Prostate gland (tissue), 2 donors: ENCODE measurements at regions not wholly inside any gene's neighbourhood (a gene's known extent, or its start where the extent isn't known, plus 50 kb on each side); places are given as distances from the start of the nearest gene placed in this dataset.

Experiments used
- DNase-seq: peaks from one replicate; pipeline ENCODE4 v3.0.0-alpha.2; 2019; ENCODE audit warnings: low spot score
- H3K27ac ChIP-seq, 2 donors: fragments of 200-600 bp; sonication (generic); 2 replicates each; pipeline ENCODE4 v1.5.1; 2017 to 2019
- H3K27me3 ChIP-seq: fragments of 200-600 bp; sonication (generic); replicated peaks from 2 replicates; pipeline ENCODE4 v1.5.1; 2019; ENCODE audit not compliant: insufficient read depth
- H3K36me3 ChIP-seq, 2 donors: fragments of 200-600 bp; sonication (generic); 1 replicate in 1 of 2; 2 replicates in 1 of 2; pipeline versions ENCODE4 v1.5.1 to v1.8.1; 2017 to 2019
- H3K4me1 ChIP-seq: fragments of 200-600 bp; sonication (generic); replicated peaks from 2 replicates; pipeline ENCODE4 v1.5.1; 2019
- H3K4me3 ChIP-seq, 2 donors: fragments of 200-600 bp; sonication (generic); 2 replicates each; pipeline ENCODE4 v1.5.1; 2017 to 2019
- H3K9me3 ChIP-seq: fragments of 200-600 bp; sonication (generic); 2 replicates; pipeline ENCODE4 v1.5.1; 2017
- CTCF ChIP-seq, 4 experiments: fragments of 200-600 bp in 2 of 4; fragments of 450-650 bp in 2 of 4; sonication (generic) in 2 of 4; IDR thresholded peaks; 1 replicate in 3 of 4; 2 replicates in 1 of 4; pipeline ENCODE4 v1.5.1; 2016 to 2019; ENCODE audit warnings: antibody characterized with exemption in 4 of 4, mild to moderate bottlenecking in 2 of 4, moderate library complexity in 2 of 4
- POLR2A ChIP-seq: fragments of 450-650 bp; IDR thresholded peaks from one replicate; pipeline ENCODE4 v1.6.1; 2016; ENCODE audit warnings: antibody characterized with exemption, mild to moderate bottlenecking
- POLR2AphosphoS5 ChIP-seq: sonication (generic); formaldehyde crosslinking; IDR thresholded peaks from one replicate; pipeline ENCODE4 v1.6.1; 2017; ENCODE audit warnings: antibody characterized with exemption
- WGBS: methylation state at CpG from one replicate; pipeline ENCODE4 v1.1.5; 2018; 5-methylcytosine and 5-hydroxymethylcytosine counted together
- intact Hi-C: fragments of 100-400 bp; cut with DNase I; formaldehyde crosslinking; loops from one replicate; pipeline ENCODE4 v1.14.2; 2022

GRCh38 chr9:131803758-131804411 is 64.0 kb upstream of the RAPGEF1 start:
- no peaks in the 10 kb centered on the region for H3K36me3 ChIP-seq
- no peak for DNase-seq
- WGBS, result 74% methylated on average over 4 of the region's 4 CpGs
- intact Hi-C loops, result no loop called here
- no peak for TF ChIP-seq POLR2A
- no peak for TF ChIP-seq CTCF (IDR thresholded peaks at IDR 0.05)
- TF ChIP-seq POLR2AphosphoS5, result no peak
- H3K9me3 ChIP-seq, result no peaks in the 10 kb centered on the region
- H3K4me3 ChIP-seq, result no peak overlapping the region
- no peaks in the 10 kb centered on the region for H3K27me3 ChIP-seq
- no peak overlapping the region for H3K27ac ChIP-seq
- H3K4me1 ChIP-seq, result no peaks in the 10 kb centered on the region

- no peak for DNase-seq
- intact Hi-C loops, result no loop called here
- H3K9me3 ChIP-seq, result no peaks in the 10 kb centered on the region
- H3K36me3 ChIP-seq, result no peaks in the 10 kb centered on the region
- no peak overlapping the region for H3K4me3 ChIP-seq
- no peaks in the 10 kb centered on the region for H3K27me3 ChIP-seq
- H3K27ac ChIP-seq, result no peak overlapping the region
- WGBS, result 30% methylated on average over 8 of the region's 8 CpGs
- H3K4me1 ChIP-seq, result no peaks in the 10 kb centered on the region
- TF ChIP-seq CTCF (IDR thresholded peaks at IDR 0.05), result no peak
- TF ChIP-seq POLR2A, result no peak
- TF ChIP-seq POLR2AphosphoS5, result no peak
Observed at GRCh38 chr9:131801810-131802209, 61.9 kb upstream of the RAPGEF1 start.

- intact Hi-C loops, result no loop called here
- Histone ChIP-seq H3K27me3 (no peaks in the 10 kb centered on the region), H3K4me3 (no peak overlapping the region), H3K36me3 (no peaks in the 10 kb centered on the region), H3K27ac (no peak overlapping the region), H3K9me3 (no peaks in the 10 kb centered on the region), H3K4me1 (no peaks in the 10 kb centered on the region)
- TF ChIP-seq POLR2A, result no peak
- no peak for TF ChIP-seq POLR2AphosphoS5
- TF ChIP-seq CTCF (IDR thresholded peaks at IDR 0.05), result no peak
- DNase-seq, result no peak
- WGBS, result 51% methylated on average over 2 of the region's 2 CpGs
Observed at GRCh38 chr9:131800843-131801242, 61.0 kb upstream of the RAPGEF1 start.

GRCh38 chr9:131800366-131800765 is 60.5 kb upstream of the RAPGEF1 start:
- no peaks in the 10 kb centered on the region for H3K36me3 ChIP-seq
- no peaks in the 10 kb centered on the region for H3K4me1 ChIP-seq
- H3K4me3 ChIP-seq, result no peak overlapping the region
- 58% methylated on average over 2 of the region's 2 CpGs for WGBS
- TF ChIP-seq CTCF (IDR thresholded peaks at IDR 0.05) (no peak), POLR2A (no peak), POLR2AphosphoS5 (no peak)
- no peak overlapping the region for H3K27ac ChIP-seq
- H3K27me3 ChIP-seq, result no peaks in the 10 kb centered on the region
- DNase-seq, result no peak
- H3K9me3 ChIP-seq, result no peaks in the 10 kb centered on the region
- intact Hi-C loops, result no loop called here

- Histone ChIP-seq H3K36me3 (no peaks in the 10 kb centered on the region), H3K9me3 (no peaks in the 10 kb centered on the region), H3K27me3 (no peaks in the 10 kb centered on the region), H3K4me3 (no peak overlapping the region), H3K27ac (no peak overlapping the region), H3K4me1 (no peaks in the 10 kb centered on the region)
- TF ChIP-seq POLR2AphosphoS5 (no peak), POLR2A (no peak), CTCF (IDR thresholded peaks at IDR 0.05) (no peak)
- peak; percentile 17 for DNase-seq
- intact Hi-C loops, result no loop called here
- WGBS, result 53% methylated on average over 8 of the region's 8 CpGs
Observed at GRCh38 chr9:131799177-131799823, 59.4 kb upstream of the RAPGEF1 start.
